ENCODE measurements at regions not wholly inside any gene's neighbourhood (a gene's known extent, or its start where the extent isn't known, plus 50 kb on each side); places are given as distances from the start of the nearest gene placed in this dataset.

DNA sequence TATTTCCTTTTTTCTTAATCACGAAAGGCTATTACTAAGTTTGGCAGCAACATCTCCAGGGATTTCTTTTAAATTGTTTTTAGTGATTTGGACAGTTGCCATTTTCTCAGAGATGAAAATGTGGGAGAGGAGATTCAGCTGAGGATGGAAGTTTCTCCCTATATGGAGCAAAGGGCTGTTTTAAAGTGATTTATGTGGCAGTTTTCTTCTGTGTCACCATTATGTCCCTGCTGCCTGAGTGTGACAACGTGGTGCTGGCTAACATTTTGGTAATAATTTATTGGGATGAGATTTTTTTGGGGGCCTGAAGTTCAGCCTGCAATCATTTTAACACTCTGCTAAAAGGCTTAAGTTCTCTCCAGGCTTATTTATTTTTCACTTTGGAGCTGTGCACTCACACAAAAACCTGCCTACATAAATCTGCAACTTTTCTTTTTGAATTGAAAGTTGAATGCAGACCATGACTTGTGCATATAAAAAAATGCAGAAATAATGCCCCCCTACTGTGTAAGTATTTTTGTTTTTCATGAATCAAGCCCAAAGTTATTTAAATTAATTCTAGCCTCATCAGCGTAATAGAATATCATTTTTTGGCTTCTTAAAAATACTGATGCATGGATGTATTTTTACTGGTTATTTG, 210.9 kb downstream of the ZIC1 start:
- Histone ChIP-seq H3K36me3 (ENCODE audit: insufficient read depth, low read length) (no peaks in the 10 kb centered on the region), H3K4me1 (ENCODE audit: insufficient read depth, low read length) (no peaks in the 10 kb centered on the region), H3K4me3 (ENCODE audit: low read length) (no peak overlapping the region), H3K9me3 (ENCODE audit: control insufficient read depth in 1 of 2, insufficient read depth in 1 of 2, low read length in 2 of 2) (no peaks in the 10 kb centered on the region), H3K27ac (ENCODE audit: low read depth in 1 of 2, low read length in 2 of 2) (no peak overlapping the region), H3K27me3 (ENCODE audit: control insufficient read depth in 1 of 2, insufficient read depth in 2 of 2, low read length in 2 of 2) (no peaks in the 10 kb centered on the region)
- H3K27ac Mint-ChIP-seq, result no peak overlapping the region
- ATAC-seq (ENCODE audit: poor library complexity) (no peak), DNase-seq (no peak)
- H3K9me3 Mint-ChIP-seq, result no peaks in the 10 kb centered on the region
- no peaks in the 10 kb centered on the region for H3K4me1 Mint-ChIP-seq (ENCODE audit: low read depth)
- POLR2A ChIA-PET, result no interaction called here
- no peaks in the 10 kb centered on the region for H3K36me3 Mint-ChIP-seq (ENCODE audit: low read depth)
- intact Hi-C loops (cut with DNase I, micrococcal nuclease), result no loop called here
- CTCF ChIA-PET, result no interaction called here
- H3K27me3 Mint-ChIP-seq, result no peaks in the 10 kb centered on the region
- no peak overlapping the region for H3K4me3 Mint-ChIP-seq
- TF ChIP-seq, protein P1, sequence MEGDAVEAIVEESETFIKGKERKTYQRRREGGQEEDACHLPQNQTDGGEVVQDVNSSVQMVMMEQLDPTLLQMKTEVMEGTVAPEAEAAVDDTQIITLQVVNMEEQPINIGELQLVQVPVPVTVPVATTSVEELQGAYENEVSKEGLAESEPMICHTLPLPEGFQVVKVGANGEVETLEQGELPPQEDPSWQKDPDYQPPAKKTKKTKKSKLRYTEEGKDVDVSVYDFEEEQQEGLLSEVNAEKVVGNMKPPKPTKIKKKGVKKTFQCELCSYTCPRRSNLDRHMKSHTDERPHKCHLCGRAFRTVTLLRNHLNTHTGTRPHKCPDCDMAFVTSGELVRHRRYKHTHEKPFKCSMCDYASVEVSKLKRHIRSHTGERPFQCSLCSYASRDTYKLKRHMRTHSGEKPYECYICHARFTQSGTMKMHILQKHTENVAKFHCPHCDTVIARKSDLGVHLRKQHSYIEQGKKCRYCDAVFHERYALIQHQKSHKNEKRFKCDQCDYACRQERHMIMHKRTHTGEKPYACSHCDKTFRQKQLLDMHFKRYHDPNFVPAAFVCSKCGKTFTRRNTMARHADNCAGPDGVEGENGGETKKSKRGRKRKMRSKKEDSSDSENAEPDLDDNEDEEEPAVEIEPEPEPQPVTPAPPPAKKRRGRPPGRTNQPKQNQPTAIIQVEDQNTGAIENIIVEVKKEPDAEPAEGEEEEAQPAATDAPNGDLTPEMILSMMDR (IDR thresholded peaks at IDR 0.05), result no peak

DNA sequence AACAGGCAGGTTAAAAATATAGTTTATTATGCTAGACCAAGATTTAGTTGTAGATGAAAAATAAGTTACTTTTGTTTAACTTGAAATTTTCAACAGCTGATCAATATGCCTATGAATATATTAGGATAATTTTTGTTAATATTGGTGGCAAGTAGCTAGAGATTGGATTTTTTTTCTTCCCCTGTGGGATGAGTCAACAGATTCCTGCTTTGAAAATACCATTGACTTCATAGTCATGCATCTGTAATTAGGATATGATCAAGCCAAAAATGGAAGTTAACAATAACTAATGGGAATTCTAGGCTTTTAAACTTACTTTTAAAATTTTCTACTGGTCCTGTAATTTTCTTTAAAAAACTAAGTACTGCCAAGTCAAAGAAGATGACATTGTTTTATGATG, 211.7 kb downstream of the ZIC1 start:
- Histone ChIP-seq H3K27ac (ENCODE audit: low read depth in 1 of 2, low read length in 2 of 2) (no peak overlapping the region), H3K4me1 (ENCODE audit: insufficient read depth, low read length) (no peaks in the 10 kb centered on the region), H3K4me3 (ENCODE audit: low read length) (no peak overlapping the region), H3K9me3 (ENCODE audit: control insufficient read depth in 1 of 2, insufficient read depth in 1 of 2, low read length in 2 of 2) (no peaks in the 10 kb centered on the region), H3K27me3 (ENCODE audit: control insufficient read depth in 1 of 2, insufficient read depth in 2 of 2, low read length in 2 of 2) (no peaks in the 10 kb centered on the region), H3K36me3 (ENCODE audit: insufficient read depth, low read length) (no peaks in the 10 kb centered on the region)
- CTCF ChIA-PET, result no interaction called here
- DNase-seq (no peak), ATAC-seq (ENCODE audit: poor library complexity) (no peak)
- Mint-ChIP-seq H3K9me3 (no peaks in the 10 kb centered on the region), H3K4me3 (no peak overlapping the region), H3K4me1 (ENCODE audit: low read depth) (no peaks in the 10 kb centered on the region), H3K27me3 (no peaks in the 10 kb centered on the region), H3K36me3 (ENCODE audit: low read depth) (no peaks in the 10 kb centered on the region), H3K27ac (no peak overlapping the region)
- intact Hi-C loops (cut with DNase I, micrococcal nuclease), result no loop called here
- POLR2A ChIA-PET, result no interaction called here
- TF ChIP-seq, protein P1 (IDR thresholded peaks at IDR 0.05), result no peak

DNA sequence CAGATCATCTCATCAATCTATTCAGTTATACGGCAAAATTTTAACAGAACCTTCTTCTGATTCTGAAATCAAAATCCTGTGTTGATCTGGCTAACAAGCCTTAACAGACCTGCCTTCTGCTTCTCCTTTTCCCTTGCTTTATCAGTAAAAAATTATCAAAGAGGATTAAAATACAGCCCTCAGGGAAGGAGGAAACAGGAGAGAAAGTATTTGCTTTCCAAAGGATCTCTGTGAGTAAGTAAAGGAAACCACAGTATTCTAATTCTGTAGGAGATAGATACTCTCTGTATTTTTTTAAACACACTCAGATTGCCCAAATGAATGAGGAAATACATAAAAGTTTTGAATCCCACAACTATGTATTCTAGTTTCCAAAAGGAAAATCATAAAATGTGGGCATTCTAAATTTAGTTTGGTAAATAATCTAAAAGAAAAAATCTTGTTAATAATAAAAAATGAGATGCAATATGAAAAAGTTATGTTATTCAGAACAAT, 221.8 kb downstream of the ZIC1 start:
- POLR2A ChIA-PET, result no interaction called here
- TF ChIP-seq, protein P1 (IDR thresholded peaks at IDR 0.05), result no peak
- H3K4me1 Mint-ChIP-seq (ENCODE audit: low read depth), result no peaks in the 10 kb centered on the region
- no peak overlapping the region for H3K27ac Mint-ChIP-seq
- no peaks in the 10 kb centered on the region for H3K36me3 ChIP-seq (ENCODE audit: insufficient read depth, low read length)
- H3K27ac ChIP-seq (ENCODE audit: low read depth in 1 of 2, low read length in 2 of 2), result no peak overlapping the region
- no peaks in the 10 kb centered on the region for H3K36me3 Mint-ChIP-seq (ENCODE audit: low read depth)
- no peak for DNase-seq
- no peak for ATAC-seq (ENCODE audit: poor library complexity)
- no peak overlapping the region for H3K4me3 ChIP-seq (ENCODE audit: low read length)
- peaks cover 4% of the 10 kb centered on the region for H3K9me3 Mint-ChIP-seq
- no peaks in the 10 kb centered on the region for H3K27me3 Mint-ChIP-seq
- intact Hi-C loops (cut with DNase I, micrococcal nuclease), result no loop called here
- H3K9me3 ChIP-seq (ENCODE audit: control insufficient read depth in 1 of 2, insufficient read depth in 1 of 2, low read length in 2 of 2), result peaks cover 0 to 11% of the 10 kb centered on the region in 2 experiments
- CTCF ChIA-PET, result no interaction called here
- H3K4me3 Mint-ChIP-seq, result no peak overlapping the region
- no peaks in the 10 kb centered on the region for H3K27me3 ChIP-seq (ENCODE audit: control insufficient read depth in 1 of 2, insufficient read depth in 2 of 2, low read length in 2 of 2)
- no peaks in the 10 kb centered on the region for H3K4me1 ChIP-seq (ENCODE audit: insufficient read depth, low read length)

All from CD4-positive, alpha-beta T cell (primary cell).